AG09309 (cell line): ENCODE measurements at regions not wholly inside any gene's neighbourhood (a gene's known extent, or its start where the extent isn't known, plus 50 kb on each side); places are given as distances from the start of the nearest gene placed in this dataset.

Experiments
- DNase-seq: peaks from one replicate; pipeline ENCODE4 v3.0.0-alpha.2; 2010; ENCODE audit warnings: low read depth
- H3K4me3 ChIP-seq: 2 replicates; pipeline ENCODE4 v1.5.1; 2011; ENCODE audit warnings: mild to moderate bottlenecking, low read depth, low read length, moderate library complexity; ENCODE audit not compliant: control insufficient read depth
- TF ChIP-seq, protein P1 (sequence below): IDR thresholded peaks from 2 replicates; pipeline ENCODE4 v1.5.1; 2011; ENCODE audit warnings: mild to moderate bottlenecking, low read depth, low read length, inconsistent platforms; ENCODE audit not compliant: insufficient read depth, control insufficient read depth; ENCODE audit errors: missing control alignments

DNA sequence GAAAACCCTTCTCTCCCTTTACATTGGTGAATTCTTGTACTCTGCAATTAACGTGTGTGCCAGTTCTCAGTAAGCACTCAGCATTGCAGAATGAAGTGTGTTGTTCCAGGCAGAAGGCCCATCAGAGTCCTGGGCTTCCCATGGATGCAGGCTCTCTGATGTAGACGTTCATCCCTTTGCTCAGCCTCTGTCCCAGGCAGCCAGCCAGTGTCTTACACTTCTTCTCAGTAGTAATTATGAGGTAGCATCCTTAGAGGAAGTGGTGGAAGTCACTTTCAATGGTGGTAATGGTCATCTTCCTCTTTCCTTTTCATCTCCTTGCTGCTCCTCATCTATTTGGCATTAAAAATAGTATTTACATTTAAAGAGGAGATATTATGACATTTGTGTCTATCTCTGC is 66.7 kb upstream of the FYN start:
- TF ChIP-seq, protein P1, sequence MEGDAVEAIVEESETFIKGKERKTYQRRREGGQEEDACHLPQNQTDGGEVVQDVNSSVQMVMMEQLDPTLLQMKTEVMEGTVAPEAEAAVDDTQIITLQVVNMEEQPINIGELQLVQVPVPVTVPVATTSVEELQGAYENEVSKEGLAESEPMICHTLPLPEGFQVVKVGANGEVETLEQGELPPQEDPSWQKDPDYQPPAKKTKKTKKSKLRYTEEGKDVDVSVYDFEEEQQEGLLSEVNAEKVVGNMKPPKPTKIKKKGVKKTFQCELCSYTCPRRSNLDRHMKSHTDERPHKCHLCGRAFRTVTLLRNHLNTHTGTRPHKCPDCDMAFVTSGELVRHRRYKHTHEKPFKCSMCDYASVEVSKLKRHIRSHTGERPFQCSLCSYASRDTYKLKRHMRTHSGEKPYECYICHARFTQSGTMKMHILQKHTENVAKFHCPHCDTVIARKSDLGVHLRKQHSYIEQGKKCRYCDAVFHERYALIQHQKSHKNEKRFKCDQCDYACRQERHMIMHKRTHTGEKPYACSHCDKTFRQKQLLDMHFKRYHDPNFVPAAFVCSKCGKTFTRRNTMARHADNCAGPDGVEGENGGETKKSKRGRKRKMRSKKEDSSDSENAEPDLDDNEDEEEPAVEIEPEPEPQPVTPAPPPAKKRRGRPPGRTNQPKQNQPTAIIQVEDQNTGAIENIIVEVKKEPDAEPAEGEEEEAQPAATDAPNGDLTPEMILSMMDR, result no peak
- no peak for DNase-seq
- H3K4me3 ChIP-seq, result no peak overlapping the region

DNA sequence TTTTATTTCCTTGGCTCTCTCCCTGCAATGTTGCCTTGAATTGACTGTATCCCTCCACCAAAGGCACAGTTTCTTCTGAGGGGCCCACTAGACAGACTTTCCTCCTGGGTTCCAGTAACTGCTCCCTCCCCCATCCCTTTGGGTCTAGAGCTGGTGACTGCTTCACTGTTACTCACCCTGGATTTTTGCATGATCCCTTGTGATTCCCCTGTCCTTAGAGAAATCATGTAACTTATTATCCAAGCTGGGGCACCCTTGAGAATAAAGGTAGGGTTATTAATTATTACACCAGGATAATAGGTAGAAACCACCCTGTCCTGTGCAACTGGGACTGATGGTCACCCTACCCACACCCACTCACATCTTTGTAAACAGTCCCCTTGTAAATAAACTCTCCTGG is 67.5 kb upstream of the FYN start:
- TF ChIP-seq, protein P1, result no peak
- no peak for DNase-seq
- H3K4me3 ChIP-seq, result no peak overlapping the region

- no peak overlapping the region for H3K4me3 ChIP-seq
- TF ChIP-seq, protein P1, result no peak
- no peak for DNase-seq
These were observed 68.6 kb upstream of the FYN start for GRCh38 chr6:111941686-111942330.

GRCh38 chr6:111942561-111942960 is 69.3 kb upstream of the FYN start:
- TF ChIP-seq, protein P1, result no peak
- H3K4me3 ChIP-seq, result no peak overlapping the region
- DNase-seq, result no peak

DNA sequence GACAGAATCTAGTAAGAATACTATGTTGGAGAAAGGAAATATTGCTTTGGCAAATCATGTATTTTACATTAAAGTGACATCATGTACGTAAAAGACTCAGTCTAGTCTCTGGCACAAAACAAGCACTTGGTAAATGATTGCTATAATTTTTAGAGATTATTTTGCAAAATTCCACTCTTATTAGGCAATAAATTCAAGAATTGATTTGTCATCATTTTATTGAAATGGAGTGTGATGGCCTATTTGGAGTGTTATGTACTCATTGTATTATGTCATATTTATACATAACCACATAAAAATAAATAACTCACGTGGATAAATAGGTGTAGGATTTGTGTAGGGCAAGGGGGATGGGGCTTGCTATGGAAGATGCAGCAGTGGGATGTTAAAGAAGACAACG is 70.0 kb upstream of the FYN start:
- DNase-seq, result no peak
- TF ChIP-seq, protein P1, result no peak
- H3K4me3 ChIP-seq, result no peak overlapping the region

DNA sequence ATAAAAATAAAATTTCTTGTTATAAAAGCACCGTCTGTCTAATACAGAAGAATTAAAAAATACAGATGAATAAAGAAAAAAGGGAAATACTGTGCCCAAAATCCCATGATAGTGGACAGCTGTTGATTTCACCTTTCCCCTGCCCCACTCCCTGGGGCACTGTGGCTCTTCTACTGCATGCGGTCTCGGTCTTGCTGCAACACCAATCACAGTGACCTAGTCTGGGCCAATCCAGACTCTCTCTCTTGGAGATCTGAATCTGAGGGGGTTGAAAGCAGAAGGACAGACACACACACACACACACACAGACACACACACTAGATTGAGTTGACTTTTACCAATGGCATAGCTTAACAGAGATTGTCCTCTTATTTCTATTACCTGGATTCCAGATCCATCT is 70.5 kb upstream of the FYN start:
- H3K4me3 ChIP-seq, result no peak overlapping the region
- DNase-seq, result no peak
- TF ChIP-seq, protein P1, result no peak
